Hindlimb muscle (tissue), 1 donor: ENCODE measurements at regions not wholly inside any gene's neighbourhood (a gene's known extent, or its start where the extent isn't known, plus 50 kb on each side); places are given as distances from the start of the nearest gene placed in this dataset.

ENCODE experiments used
- DNase-seq: peaks from one replicate; pipeline ENCODE4 v3.0.0-alpha.2; 2013

GRCh38 chr13:85283408-85283807, 515.8 kb downstream of the SLITRK6 start:
- no peak for DNase-seq

- DNase-seq: no peak
Observed at GRCh38 chr13:85282876-85283275, 516.3 kb downstream of the SLITRK6 start.

DNA sequence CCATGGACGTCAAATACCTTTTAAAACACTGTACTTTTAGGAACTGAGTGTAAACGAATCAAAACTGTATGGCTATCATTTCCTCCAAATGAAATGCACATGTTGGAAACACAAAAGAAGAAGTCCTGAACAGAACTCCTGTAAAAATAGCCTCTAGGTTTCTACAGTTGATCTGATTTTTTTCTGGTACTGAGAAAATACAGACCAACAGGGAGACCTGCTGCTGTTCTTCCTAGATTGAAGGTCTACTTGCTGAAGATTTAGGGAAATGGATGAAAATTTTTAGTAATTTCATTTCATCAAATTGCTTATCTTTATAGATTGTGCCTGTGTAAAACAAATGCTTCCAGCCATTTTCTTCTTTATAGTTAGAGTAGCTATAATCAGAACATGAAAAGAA, 520.4 kb downstream of the SLITRK6 start:
- no peak for DNase-seq

DNA sequence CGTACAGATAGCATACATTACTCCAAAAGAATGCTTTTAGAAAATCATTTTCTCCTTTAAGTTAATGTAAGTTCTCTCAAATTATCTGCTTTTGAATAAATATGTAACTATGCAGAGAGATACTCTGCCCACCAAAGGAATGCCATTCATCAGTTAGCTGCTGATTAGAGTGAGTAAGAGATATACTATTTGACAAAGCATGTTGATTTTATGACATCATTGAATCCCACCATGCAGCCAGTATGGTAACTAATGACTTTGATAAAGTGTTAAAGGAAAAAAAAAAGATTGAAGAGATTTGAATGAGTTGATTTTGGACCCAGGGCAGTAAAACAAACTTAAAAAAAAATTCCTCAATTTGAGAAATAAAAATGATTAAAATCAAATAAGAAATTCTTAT, 521.5 kb downstream of the SLITRK6 start:
- no peak for DNase-seq

DNA sequence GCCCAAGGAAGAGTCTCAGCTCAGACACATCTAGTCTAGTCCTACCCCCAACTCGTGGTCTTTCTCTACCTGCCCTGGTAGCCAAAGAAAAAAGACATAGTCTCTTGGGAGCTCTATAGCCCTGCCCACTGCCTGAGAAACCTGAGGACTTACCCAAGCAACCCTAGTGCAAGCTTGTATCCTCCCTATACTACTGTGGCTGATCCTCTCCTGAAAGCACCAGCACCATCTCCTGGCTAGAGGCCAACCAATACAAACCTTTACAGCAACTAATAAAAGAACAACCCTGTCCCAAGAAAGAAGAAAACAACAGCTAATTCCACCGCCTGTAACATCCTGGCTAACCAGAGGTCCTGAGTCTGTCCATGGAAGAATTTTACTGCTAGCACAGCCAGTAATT, 532.4 kb downstream of the SLITRK6 start:
- no peak for DNase-seq

DNA sequence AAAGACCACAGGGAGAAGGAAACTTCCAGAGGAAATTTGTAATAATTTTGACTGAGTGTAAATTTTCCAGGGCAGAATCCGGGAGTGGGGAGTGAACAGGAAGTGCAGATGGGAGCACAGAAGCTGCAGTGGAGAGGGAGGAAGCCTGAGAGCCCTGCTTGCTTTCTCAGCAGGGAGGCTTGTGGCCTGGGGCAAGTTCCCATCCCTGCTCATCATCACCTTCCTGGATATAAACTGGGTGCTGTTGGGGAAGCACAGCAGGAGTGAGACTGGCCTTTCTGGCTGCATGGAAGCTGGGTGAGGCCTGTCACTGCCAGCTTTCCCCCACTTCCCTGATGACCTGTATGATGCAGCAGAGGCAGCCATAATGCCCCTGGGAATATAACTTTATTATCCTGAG, 532.9 kb downstream of the SLITRK6 start:
- DNase-seq: no peak

- no peak for DNase-seq
Observed at GRCh38 chr13:85265296-85265695, 533.9 kb downstream of the SLITRK6 start.

DNA sequence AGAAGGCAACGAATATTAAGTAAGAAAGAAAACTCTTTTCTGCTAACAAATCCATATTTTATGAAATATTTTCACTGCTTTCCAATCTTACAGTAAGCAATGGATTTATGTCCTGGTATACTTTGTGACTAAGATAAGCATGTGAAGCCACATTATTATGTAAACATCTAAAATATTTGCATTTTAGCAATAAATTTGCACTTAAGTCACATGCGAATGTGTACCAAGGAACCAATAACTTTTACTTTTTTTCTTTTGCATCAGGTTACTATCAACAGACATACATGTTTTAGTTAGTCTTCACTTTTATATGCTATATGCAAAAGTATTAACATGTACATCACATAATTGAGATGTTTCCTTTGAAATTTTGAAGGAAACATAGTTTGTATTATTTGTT, 536.7 kb downstream of the SLITRK6 start:
- DNase-seq: no peak

GRCh38 chr13:85261757-85262346, 537.4 kb downstream of the SLITRK6 start:
- DNase-seq: no peak

GRCh38 chr13:85260896-85261295, 538.3 kb downstream of the SLITRK6 start:
- no peak for DNase-seq

DNA sequence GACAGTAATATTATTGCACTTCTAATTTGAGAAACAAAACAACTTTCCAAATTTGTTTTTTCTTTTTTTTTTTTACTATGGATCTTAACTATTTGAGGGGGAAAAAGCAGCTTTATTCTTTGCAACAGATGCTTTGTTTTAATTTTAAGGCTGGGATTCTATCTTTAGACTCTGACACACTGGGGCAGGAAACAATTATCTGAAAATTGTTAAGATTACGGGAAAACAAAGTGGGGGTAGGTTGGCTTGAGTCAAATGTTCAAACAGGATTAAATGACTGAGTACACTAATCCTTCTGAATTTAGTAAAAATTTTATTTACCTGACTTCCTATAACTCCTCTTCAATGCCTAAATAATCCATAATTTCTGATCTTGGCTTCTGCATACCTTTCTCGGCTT, 543.2 kb downstream of the SLITRK6 start:
- DNase-seq: no peak

- no peak for DNase-seq
Observed at GRCh38 chr13:85254641-85255040, 544.6 kb downstream of the SLITRK6 start.

- DNase-seq: no peak
Observed at GRCh38 chr13:85249151-85249550, 550.1 kb downstream of the SLITRK6 start.

GRCh38 chr13:85247780-85248179, 551.4 kb downstream of the SLITRK6 start:
- no peak for DNase-seq

DNA sequence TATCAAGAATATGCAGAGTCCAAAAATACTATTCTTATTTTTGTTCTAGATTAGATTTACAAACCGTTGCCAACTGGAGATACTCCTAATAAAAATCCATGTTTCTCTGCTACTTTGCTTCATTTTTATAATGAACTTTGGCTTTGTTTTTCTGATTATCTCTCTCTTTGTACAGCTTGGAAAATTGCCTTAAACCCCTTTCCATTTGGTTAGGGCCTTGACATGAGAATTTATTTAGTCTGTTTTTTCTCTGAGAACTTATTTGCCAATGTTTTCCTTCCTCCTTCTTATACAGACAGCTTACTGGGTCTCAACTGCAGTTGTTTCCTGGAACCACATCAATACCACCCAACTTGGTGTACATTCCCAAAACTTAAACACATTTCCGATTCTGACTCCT, 555.4 kb downstream of the SLITRK6 start:
- no peak for DNase-seq

GRCh38 chr13:85241060-85241459, 558.2 kb downstream of the SLITRK6 start:
- no peak for DNase-seq

DNA sequence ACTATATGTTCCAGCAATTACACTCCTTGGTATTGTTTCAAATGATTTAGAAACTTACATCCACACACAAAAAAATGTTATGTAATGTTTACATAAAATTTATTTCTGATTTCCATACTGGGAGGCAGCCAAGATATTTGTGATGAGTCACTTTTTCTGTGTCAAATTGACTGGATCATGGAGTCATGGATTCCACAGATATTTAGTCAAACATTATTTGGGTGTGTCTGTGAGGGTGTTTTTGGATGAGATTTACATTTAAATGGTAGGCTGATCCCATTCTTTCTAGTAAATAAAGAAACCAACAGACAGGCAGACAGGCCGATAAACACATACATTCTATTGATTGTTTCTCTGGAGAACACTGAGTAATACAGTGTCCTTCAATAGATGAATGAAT, 562.8 kb downstream of the SLITRK6 start:
- no peak for DNase-seq

DNA sequence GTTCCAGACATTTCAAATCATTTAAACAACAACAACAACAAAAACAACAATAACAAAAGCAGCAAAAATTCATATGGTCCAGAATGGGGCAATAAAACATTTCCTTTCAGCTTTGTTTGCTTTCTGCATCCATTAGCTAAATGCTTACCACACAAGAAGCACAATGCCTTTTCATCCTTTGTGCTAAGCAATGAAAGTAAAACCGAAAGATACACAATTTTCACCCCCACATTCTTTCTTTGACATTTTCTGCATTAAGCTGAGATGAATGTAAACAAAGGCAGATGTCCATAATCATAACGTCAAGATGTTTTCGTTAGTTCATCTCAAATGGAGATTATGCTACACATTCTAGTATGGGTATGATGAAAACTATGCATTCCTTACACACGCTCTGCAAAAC, 568.5 kb downstream of the SLITRK6 start:
- no peak for DNase-seq

GRCh38 chr13:85228692-85229091, 570.5 kb downstream of the SLITRK6 start:
- DNase-seq: no peak

GRCh38 chr13:85223883-85224656, 575.1 kb downstream of the SLITRK6 start:
- peak; percentile 27 for DNase-seq

GRCh38 chr13:85216576-85216975, 582.6 kb downstream of the SLITRK6 start:
- DNase-seq: no peak

DNA sequence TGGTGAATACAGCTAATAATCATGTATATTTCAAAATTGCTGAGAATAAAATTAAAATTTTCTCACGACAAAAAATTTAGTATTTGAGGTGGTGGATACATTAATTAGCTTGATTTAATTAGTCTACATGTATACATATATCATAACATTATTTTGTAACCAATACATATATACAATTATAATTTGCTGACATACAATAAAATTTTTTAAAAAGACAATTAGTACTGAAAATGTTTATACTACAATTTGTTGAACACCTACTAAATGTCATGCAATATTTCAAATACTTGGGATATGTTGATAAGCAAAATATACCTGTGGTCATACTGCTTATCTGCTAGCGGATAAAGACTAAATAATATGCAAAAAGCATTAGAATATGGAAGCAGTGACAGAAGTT, 586.5 kb downstream of the SLITRK6 start:
- no peak for DNase-seq

DNA sequence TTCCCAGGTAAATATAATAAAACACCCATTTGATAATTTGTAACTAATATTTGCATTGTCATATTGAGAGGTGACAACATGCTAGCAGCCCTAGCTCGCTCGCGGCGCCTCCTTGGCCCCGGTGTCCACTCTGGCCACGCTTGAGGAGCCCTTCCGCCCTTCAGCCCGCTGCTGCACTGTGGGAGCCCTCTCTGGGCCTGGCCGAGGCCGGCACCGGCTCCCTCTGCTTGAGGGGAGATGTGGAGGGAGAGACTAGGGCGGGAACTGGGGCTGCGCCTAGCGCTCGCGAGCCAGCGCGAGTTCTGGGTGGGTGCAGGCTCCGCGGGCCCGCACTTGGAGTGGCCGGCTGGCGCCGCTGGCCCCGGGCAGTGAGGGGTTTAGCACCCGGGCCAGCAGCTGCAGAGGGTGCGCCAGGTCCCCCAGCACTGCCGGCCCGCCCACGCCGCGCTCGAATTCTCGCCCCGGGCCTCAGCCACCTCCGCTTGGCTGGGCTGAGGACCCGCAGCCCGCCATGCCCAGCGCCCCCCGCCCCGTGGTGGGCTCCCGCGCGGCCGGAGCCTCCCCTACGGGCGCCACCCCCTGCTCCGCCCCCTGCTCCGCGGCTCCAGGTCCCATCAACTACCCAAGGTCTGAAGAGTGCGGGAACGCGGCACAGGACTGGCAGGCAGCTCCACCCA, 594.4 kb downstream of the SLITRK6 start:
- no peak for DNase-seq

GRCh38 chr13:85197431-85197830, 601.8 kb downstream of the SLITRK6 start:
- no peak for DNase-seq
